ENCODE measurements at regions not wholly inside any gene's neighbourhood (a gene's known extent, or its start where the extent isn't known, plus 50 kb on each side); places are given as distances from the start of the nearest gene placed in this dataset.
"Not testable (repeated sequence)": the region's sequence is repeated elsewhere in the genome, so short reads cannot be mapped to it uniquely, and the experiment has no call there.

DNA sequence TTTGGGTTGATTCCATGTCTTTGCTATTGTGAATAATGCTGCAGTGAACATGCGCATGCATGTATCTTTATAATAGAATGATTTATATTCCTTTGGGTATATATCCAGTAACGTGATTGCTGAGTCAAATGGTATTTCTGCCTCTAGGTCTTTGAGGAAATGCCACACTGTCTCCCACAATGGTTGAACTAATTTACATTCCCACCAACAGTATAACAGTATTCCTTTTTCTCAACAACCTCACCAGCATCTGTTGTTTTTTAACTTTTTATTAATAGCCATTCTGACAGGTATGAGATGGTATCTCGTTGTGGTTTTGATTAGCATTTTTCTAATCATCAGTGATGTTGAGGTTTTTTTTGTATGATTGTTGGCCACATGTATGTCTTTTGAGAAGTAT is 133.6 kb downstream of the GPR85 start:
- TF ChIP-seq, protein P1, sequence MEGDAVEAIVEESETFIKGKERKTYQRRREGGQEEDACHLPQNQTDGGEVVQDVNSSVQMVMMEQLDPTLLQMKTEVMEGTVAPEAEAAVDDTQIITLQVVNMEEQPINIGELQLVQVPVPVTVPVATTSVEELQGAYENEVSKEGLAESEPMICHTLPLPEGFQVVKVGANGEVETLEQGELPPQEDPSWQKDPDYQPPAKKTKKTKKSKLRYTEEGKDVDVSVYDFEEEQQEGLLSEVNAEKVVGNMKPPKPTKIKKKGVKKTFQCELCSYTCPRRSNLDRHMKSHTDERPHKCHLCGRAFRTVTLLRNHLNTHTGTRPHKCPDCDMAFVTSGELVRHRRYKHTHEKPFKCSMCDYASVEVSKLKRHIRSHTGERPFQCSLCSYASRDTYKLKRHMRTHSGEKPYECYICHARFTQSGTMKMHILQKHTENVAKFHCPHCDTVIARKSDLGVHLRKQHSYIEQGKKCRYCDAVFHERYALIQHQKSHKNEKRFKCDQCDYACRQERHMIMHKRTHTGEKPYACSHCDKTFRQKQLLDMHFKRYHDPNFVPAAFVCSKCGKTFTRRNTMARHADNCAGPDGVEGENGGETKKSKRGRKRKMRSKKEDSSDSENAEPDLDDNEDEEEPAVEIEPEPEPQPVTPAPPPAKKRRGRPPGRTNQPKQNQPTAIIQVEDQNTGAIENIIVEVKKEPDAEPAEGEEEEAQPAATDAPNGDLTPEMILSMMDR (IDR thresholded peaks at IDR 0.05): not testable (repeated sequence)
- TF ChIP-seq POLR2A (IDR thresholded peaks at IDR 0.05): not testable (repeated sequence)

All from esophagus squamous epithelium (tissue), 4 donors.